GM19238 (cell line): ENCODE measurements at regions not wholly inside any gene's neighbourhood (a gene's known extent, or its start where the extent isn't known, plus 50 kb on each side); places are given as distances from the start of the nearest gene placed in this dataset.
"Not testable (repeated sequence)": the region's sequence is repeated elsewhere in the genome, so short reads cannot be mapped to it uniquely, and the experiment has no call there.

Experiments used
- DNase-seq: peaks from one replicate; pipeline ENCODE4 v3.0.0; 2011; ENCODE audit warnings: low spot score; ENCODE audit not compliant: insufficient read length

DNA sequence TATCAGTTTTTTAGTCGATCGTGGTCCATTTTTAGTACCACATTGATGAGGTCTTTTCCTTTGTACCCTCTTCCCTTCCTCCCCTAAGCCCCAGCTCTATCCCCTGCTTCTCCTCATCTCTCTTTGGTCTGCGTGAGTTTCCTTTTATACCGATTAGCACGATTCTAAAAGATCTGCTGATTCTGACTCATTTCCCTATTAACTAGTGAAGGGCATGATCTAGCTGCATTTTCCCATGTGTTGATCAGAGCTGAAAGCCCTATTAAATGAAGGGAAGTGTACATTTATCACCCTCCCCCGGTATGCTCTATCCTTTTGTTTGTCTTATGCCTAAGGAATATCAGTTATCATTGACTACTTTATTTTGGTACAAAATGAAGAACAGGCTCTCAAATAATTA lies 181.7 kb upstream of the NPY2R start:
- DNase-seq = no peak

DNA sequence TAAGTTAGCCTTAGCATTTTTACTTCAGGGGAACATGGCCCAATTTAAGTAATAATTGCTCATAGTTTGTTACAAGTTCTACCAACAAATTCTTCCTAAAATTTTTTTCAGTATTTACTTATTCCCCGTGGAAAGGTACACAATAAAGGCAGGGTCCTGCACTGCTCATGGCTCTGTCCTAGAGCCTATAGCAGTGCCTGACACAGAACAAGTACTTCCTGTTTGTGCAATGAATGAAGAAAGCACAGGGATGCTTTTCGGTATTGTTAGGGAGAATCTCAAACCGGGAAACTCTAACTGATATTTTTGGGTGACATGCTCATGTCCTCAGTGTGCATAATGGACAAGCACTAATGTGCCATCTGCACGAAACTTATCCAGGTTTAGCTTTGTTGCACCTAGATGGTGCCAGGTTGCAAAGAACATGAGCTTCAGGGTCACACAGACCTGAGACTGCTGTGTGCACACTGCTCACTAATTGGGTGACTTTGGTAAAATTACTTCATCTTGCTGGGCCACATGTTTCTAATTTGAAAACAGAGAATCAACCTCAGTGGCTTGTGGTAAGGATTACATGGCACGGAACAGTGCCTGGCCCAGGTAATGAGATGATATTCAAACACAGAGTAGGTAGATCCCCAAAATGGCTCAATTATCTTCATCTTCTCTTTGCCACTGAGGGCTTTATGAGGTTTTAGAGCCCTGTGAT lies 175.8 kb upstream of the NPY2R start:
- DNase-seq = no peak

DNA sequence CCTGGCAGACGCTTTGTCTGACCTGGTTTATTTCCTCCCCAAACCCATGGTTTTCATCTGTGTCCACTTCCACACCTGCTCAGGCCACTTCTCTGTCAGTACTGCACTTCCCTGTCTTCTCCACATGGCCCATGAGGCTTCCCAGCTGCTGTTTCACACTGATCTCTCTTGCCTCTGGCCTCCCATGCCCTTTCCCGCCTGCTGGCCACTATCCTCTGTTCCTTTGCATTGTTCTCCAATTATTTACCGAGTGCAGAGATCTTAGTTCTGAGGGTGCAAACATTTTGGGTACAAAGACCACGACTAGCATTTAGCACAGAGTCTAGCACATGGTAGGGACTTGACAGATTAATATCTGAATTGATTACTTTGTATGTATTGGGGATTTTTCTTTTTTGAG lies 174.8 kb upstream of the NPY2R start:
- DNase-seq = no peak

DNA sequence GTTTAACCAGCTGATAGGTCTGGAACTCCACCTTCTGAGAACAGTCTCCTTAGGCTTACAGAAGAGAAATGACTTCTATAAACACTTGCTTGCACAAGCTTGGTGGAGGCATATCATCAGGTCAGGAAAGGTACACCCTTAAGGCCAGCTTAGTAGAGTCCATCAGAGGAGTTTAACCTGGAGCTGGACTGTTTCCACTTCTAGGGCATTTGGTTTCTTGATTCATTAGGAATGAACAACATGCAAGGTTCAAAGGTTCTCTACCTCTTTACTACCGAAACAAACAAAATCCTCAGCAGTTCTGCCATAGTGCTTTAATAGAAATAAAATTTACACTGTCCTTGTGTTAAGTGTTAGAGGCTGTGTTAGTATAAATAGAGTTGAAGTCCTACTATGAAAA lies 171.4 kb upstream of the NPY2R start:
- DNase-seq = no peak

DNA sequence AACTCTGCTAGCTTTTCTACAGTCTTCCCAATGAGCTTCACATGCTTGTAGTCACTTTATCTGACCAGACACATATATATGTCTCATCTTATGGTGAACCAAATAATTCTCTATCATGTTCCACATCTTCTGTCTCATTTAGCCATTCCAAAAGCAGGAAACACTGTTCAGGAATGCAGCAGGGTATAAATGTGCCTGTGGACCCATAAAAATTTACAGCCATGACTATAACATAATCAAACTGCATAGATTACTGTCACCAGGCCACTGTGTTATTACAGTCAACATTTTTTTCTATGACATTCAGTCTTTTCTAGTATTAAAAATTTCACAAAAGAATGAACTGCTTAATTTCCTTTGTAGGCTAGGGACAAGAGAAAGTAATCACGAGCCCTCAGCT lies 170.0 kb upstream of the NPY2R start:
- DNase-seq = no peak

DNA sequence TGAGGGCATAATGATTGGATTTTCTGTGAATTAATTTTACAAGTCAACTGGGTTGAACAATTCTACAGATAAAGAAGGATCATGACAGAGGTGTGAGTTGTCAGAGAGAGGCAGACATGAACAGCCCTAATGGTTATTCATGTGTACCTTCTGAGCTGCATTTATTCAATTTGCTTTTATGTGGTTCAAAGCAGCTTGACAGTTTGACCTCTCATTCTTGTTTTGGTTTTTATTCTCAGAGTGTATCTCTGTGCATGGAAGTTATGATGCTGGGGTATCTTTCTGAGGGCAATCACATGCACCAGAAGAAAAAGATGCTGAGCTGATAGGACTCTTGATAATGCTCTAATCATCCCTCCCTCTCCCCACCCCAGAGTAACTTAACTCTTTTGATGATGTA lies 169.3 kb upstream of the NPY2R start:
- DNase-seq = no peak

DNA sequence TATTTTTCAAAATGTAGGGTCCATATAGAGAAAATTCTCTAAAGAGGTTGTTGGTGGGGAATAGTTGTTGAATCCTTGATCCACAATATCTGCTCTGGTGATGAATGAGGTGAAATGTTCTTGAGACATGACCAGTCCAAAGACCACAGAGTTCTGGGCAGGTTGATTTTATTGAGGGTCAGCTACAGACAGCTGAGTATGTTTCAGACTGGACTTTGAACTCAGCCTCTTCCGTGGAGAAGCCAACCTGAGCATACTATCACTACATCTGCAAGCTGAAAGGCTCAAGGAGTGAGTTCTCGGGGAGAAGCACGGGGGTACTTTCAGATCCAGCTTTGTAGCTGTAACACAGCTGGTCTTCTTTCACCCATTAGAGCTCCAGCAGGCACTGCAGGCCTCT lies 168.4 kb upstream of the NPY2R start:
- DNase-seq = no peak

DNA sequence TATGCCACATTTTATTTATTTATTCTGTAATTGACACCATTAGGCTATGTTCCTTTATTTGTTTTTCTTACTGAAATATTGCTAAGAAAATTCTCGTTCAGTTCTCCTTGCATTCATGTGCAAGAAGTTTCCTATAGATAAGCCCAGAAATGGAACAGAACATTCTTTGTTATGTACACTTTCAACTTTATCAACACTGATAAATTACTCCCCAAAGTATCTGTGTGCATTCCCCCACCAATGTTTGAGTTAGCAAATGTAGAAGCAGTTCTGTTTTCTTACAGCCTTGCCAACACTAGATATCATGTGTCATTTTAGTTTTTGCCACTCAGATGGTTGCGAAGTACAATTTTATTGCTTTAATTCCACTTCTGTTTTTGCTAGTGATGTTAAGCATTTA lies 166.4 kb upstream of the NPY2R start:
- no peak for DNase-seq

DNA sequence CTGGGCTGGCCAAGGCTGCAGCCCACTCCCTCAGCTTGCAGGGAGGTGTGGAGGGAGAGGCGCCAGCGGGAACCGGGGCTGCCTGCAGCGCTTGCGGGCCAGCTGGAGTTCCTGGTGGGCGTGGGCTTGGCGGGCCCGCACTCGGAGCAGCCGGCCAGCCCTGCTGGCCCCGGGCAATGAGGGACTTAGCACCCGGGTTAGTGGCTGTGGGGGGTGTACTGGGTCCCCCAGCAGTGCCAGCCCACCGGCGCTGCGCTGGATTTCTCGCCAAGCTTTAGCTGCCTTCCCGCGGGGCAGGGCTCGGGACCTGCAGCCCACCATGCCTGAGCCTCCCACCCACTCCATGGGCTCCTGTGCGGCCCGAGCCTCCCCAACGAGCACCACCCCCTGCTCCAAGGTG lies 164.2 kb upstream of the NPY2R start:
- not testable (repeated sequence) for DNase-seq

DNA sequence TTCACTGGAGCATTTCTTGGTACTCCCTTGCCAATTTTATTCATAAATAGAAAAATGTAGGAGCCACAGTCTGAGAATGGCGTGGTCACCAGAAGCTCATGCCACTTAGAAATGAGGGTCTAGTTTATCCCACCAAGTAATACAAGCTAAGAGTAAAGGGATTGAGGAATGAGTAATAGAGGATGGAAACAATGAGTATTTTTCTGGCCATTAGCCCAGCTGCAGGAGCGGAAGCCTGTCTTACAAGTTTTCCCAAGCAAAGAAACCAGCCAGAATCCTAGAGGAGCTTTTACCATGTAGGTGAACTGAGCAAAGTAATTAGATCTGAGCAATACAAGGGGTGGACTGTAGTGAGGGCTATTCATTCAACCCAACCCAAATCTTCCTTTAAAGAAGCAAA lies 160.7 kb upstream of the NPY2R start:
- no peak for DNase-seq

DNA sequence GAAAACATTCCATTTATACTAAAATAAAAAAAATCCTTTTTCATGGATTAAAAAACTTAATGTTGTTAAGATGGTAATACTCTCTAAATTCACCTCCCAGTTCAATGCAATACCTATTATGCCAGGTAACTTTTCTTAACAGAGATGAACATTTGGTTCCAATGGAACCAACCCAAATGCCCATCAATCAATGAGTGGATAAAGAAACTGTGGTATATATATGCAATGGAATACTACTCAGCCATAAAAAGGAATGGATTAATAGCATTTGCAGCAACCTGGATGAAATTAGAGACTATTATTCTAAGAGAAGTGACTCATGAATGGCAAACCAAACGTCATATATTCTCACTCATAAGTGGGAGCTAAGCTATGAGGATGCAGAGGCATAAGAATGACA lies 154.4 kb upstream of the NPY2R start:
- not testable (repeated sequence) for DNase-seq

DNA sequence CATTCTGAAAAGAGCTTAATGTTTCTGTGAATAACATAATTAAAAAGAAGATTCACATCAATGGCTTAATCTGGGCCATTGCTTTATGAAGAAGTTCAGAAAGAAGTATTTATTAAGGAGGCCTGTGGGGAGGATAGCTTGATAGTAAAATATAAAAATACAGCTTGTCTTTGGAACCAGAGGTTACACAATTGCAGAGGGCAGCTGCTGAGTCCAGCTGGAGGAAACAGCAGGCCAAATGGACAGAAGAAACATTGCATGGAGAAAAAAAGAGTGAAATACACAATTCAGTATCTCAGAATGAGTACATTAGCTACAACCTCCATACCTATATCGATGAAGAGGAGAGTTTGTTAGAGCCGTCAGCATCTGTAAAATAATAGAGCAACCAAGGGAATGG lies 148.0 kb upstream of the NPY2R start:
- DNase-seq = no peak

DNA sequence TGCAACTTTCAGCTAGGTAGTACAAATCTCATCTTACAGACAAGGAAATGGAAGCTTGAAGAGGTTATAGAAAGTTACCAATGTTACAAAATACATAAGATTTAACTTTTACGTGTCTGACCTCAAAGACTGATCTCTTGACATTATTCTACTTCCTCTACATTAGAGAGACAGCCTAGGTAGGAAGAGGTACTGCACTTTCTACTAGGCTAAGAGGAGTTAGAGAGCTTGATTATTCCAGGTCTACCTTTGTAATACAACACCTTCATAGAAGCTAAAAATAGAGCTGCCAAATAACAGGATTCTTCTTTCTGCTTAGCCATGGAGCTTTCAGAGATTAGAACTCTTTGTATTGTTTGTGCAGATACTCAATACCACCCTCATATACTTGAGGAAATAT lies 147.6 kb upstream of the NPY2R start:
- DNase-seq = no peak

DNA sequence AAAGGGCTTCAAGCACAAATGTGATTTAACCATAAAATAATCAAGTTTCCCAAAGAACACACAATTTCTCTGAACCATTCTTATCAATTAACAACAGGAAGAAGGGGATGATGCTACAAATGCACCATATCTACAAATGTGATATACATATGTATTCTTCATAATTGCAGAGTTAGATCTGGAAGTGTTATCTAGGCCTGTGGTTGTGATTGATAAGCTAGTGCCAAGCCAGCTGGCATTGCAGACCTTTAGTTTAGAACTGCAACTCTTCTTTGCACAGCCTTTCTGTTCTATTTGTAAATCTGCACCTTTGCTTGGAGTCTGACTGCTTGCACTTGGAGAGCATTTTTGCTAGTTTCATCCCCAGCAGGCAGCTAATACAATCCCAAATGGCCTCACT lies 145.5 kb upstream of the NPY2R start:
- no peak for DNase-seq

DNA sequence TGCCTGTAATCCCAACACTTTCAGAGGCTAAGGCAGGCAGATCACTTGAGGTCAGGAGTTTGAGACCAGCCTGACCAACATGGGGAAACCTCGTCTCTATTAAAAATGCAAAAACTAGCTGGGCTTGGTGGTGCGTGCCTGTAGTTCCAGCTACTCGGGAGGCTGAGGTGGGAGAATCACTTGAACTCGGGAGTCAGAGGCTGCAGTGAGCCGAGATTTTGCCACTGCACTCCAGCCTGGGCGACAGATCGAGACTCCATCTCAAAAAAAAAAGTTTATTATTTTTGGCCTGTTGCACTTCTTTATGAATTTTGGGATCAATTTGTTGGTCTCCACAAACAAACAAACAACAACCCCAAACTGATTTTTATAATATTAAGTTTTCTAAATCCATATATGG lies 143.5 kb upstream of the NPY2R start:
- not testable (repeated sequence) for DNase-seq

DNA sequence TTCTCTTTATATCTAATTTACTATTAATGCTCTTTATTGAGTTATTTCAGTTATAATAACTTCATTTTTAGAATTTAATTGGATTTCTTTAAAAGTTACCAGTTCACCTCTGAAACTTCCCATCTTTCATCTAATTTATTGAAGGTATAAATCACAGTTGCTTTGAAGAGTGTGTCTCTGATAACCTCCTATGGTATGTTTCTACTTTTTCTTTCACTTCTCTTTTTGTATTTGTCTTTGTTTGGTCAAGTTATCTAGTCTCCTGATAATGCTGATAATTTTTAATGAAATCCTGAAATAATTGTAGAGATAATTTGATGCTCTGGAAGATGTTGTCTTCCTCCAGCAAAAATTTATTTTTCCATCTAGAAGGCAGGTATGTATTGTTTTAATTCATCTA lies 141.6 kb upstream of the NPY2R start:
- DNase-seq = no peak

DNA sequence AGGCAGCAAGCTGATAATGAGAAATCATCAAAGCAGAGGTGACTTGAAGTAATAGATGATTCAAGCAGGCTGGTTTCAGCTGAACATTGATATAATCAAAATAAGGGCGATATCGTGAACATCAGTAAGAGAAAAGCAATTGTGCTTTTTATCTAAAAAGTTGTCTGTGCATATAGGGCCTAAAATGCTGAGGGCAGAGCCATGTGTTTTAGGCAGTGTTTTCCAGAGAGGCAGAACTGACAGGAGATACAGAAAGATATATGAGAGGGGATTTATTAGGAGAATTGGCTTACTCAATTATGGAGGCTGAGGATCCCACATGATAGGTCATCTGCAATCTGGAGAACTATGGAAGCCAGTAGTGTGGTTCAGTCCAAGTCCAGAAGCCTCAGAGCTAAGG lies 136.5 kb upstream of the NPY2R start:
- no peak for DNase-seq

DNA sequence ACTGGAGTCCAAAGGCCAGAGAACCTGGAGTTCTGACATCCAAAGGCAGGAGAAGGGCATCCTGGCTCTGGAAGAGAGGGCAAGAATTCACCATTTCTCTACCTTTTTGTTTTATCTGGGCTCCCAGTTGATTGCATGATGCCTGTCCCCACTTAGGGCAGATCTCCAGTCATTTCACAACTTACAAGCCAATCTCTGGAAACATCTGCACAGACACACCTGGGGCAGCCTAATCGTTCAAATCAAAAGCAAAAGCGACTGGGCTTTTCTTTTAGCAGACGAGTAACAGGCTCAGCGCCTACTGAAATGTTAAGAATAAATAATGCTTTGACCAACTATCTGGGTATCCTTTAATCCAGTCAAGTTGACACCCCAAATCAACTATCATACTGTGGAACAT lies 136.0 kb upstream of the NPY2R start:
- DNase-seq = no peak

DNA sequence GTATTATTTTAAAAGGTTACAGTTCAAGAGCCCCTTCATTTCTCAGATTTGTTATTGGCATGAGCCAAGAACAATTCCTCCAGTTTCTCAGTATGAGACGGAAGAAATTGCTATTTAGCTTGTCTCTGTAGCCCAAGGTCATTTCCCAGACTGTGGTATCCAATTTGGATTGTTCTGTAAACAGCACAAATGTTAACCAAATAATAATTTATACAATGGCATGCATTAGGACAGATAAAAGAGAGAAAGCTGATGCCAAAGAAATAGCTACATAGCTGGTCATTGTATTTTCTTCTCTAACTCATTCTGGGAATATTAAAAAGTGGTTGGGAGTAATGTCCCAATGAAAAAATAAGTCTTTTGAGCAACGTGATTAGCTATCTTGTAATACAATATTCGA lies 134.6 kb upstream of the NPY2R start:
- DNase-seq = no peak

DNA sequence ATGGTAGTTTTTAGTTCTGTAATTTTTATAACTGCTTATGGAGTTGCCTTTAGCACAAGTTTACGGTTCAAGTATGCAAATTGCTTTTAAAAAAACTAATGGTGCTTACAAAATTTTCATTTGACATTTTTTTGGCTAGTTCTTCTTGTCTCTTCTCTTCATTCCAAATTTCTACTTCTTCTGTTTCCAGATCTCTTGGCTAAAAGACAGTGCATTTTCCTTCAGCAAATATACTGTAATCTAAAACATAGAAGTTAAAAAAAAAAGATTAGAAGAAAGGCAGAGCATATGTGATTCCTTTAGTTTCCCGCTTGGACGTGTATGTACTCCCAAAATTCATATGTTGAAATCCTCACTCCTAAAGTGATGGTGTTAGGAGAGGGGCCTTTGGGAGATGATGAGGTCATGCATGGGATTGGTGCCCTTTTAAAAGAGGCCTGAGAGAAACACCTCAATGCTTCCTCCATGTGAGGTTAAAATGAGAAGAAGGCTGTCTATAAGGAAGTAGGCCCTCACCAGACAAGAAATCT lies 132.1 kb upstream of the NPY2R start:
- DNase-seq = no peak

DNA sequence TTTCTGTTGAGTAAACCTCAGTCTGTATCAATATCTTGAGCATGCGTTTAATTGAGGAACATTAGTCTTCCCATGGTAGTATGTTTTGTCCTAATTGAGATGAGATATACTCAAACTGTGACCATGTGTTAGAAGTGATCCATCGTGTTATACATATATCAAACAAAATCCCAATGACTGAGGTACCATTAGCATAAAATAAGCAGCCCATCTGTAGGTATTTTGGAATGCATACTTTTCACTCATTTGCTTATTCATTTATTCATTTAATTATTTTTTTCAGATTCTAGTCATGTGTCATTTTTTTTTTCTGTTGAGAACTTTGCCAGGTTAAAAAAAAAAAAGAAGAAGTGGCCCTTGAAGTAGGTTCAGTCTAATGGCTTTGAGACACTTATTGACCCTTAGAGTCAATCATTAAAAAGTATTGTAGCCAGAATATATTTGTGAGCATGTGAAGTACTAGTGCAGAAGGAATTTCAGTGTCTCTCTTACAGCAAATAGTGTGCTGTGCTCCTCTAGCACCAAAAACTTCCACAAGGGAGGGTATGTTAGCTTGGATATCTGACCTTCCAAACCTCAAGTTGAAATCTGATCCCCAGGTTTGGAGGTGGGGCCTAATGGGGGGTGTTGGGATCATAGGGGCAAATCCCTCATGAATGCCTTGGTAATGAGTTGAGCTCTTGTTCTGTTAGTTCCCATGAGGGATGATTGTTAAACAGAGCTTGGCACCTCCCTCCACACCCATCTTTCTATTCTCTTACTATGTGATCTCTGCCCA lies 130.8 kb upstream of the NPY2R start:
- DNase-seq = no peak

DNA sequence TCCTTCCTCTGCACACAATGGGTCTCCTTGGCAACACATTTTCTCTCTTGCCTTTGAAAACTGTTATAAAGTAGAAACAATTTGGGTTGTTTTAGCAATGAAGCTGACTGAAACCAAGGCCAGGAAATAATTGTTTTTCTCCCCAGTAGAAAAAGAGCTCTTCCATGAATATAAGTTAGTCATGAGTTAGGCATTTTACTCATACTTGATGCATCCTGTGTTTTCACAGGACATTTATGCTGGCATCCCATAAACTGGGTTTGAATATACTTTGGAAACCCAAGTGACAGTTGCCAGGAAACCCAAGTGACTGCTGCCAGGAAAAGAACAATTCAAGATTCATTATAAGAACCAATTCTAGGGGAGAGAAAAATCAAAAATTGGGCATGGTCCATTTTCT lies 128.6 kb upstream of the NPY2R start:
- DNase-seq = no peak

DNA sequence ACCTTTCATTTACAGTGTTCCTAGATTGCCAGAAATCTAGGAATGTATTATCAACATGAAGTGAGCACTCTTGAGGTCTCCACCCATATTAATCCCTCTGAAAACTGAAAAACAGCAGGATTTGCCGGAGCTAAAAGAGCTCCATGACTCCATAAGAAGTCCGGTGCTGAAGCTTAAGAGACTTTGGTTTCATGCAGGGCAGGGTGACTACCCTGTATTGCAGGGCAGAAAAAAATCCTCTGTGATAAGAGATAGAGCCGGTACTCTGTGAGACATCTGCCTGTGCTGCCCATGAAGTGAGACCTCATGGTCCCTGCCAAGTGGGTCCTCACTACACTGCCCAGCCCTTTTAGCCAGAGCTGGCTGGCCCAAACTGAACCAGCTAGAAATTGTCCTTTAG lies 127.2 kb upstream of the NPY2R start:
- no peak for DNase-seq
